Fibroblast of gingiva (primary cell): ENCODE measurements at regions not wholly inside any gene's neighbourhood (a gene's known extent, or its start where the extent isn't known, plus 50 kb on each side); places are given as distances from the start of the nearest gene placed in this dataset.

Experiments
- DNase-seq: peaks from one replicate; pipeline ENCODE4 v3.0.0-alpha.2; 2011; ENCODE audit warnings: low read depth

DNA sequence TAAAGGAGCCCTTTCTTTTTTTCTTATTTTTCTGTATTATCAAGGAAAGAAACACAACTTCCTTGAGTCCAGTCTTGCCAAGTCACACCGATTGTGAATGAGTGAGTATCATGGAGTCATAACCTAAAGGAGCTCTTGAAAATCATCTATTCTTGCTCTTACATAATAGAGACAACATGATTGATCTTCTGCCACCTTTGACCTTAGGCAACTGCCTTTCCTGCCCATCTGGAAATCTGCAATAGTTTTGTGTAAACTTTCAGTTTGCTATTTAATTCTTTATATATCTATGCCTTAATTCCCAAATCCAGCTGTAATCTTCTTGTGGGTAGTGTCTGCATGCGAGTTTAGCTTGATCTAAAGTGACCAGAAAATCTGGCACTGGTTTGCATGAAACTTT lies 149.9 kb upstream of the FST start:
- no peak for DNase-seq

DNA sequence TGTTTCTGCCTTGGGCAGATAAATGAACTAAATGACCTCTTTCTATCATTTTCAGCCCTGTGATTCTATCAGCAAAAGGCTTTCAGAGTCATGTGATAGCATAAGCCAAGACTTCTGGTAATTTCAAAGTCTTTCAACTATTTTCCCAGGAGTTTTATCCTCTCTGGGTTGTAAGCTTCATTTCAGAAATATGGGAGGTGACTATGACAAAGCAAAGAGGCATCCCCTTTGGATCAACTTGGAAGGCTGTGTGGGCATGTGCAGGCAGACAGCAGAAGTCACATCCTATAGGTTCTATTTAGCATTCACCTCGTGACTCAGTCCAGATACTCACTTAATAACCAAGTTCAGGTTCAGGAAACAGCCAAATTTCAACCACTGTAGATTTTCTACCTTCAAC lies 149.0 kb upstream of the FST start:
- no peak for DNase-seq

DNA sequence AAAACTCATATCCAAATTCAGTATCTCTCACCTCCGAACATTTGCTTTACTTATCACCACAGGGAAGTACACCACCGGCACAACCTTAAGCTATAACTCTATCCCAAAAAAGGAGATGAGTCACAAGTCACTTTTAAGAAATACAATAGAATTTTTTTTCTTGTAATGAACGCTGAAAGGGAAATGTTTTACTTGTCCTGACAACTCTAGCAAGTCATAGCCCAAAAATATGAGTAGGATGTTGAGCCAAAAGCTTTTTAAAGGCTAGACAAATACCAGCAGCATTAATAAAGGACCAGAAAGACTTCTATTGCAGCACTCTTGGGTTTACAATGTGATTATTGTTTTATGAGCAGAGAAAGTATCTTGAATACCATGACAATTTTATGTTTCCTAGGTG lies 147.3 kb upstream of the FST start:
- DNase-seq: peak; percentile 66

DNA sequence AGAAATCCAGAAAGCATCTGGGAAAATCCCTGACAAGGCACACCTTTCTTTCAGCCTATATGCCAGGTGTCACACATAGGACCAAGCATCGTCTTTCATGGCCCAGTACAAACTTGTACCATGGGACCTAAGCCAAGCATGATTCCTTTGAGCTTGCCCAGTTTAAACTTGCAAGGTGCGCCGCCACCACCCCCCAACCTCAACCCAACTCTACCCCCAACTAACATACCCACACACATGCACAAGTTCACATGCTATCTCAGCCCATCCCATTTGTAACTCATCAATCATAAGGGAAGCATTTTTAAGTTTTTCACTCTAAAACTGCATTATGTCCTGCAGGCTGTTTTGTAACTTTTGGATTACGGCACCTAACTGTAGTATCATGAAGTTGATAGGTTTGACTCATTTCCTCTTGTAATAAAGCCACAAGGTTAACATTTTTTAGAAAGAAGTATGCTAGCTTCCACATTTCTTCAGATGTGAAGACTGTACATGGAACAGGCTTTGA lies 145.9 kb upstream of the FST start:
- DNase-seq: peak; percentile 57

DNA sequence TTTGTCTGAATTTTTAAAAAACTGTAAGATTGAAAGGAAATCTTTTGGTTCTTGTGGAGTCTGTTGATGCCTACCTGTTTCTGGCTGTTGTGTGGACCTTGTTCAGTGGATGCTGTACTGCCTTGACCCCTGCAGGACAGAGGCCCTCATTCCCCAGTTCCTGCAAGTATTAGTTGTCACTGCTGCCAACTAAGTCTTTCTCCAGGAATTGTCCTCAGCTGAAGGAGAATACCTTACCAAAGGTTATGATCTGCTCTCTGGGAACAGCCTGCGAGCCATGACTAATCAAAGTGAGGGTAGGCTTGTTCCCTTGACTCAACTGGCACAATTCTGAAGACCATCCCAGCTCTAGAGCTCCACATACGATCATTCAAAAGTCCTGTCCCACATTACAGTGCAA lies 145.3 kb upstream of the FST start:
- no peak for DNase-seq

DNA sequence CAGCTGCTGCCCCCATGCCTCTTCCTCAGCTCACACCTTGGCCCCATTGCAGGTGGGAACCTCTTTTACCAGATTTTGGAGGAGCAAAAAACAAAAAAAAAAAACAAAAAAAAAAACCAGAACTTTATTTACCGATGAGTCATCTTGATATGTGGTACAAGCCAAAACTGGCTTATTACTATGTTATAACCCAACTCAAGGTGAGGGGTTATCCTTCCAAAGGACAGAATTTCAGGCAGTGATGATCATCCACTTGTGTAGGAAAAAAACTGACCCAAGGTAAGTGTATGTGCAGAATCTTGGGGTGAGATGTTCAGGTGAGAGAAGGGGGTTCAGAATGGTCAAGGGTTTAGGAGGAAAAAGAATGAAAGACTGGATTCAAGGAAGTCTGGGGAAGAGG lies 142.6 kb upstream of the FST start:
- DNase-seq: no peak

DNA sequence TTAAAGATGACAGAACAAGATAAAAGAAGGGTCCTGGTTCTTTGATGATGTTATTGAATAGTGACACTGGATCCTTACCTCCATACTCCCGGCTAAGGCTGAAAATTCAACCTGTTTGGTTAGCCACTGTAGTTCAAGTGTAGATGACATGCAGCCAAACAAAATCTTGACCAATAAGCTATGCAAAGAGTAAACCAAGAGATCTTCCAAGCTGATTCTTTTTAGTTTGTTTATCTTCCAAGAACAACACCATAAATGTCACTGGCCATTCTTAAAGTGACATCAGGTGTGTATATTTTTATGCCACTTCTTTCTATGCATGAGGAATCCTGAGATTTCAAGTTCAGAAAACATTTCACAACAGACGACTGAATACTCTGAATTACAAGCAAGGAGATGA lies 141.5 kb upstream of the FST start:
- DNase-seq: no peak

DNA sequence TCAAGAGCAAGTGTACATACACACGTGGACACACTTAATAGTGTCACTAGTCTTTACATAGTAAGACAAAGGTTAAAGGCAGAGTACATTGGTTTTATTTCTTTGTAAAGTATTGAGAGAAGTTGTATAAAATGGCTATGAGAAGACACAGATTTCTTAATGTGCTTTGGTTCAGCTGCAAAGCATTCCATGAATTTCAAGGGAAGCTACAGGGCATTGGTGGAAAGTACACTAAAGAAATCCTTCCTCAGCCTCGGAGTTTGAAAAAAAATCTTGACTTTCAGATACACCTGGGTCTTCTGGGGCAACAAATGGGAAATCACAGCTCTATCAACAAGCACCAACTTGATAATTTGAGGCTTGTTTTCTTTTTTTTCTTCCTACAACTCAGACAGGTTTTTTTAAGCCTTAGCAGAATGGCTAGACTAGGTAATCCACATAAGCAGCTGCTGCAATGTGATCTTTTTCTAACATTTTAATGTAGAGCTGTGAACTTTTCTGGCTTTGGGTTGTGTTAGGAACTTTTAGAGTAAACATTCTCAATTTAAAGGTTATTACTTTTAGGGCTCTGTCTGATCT lies 140.4 kb upstream of the FST start:
- DNase-seq: no peak

DNA sequence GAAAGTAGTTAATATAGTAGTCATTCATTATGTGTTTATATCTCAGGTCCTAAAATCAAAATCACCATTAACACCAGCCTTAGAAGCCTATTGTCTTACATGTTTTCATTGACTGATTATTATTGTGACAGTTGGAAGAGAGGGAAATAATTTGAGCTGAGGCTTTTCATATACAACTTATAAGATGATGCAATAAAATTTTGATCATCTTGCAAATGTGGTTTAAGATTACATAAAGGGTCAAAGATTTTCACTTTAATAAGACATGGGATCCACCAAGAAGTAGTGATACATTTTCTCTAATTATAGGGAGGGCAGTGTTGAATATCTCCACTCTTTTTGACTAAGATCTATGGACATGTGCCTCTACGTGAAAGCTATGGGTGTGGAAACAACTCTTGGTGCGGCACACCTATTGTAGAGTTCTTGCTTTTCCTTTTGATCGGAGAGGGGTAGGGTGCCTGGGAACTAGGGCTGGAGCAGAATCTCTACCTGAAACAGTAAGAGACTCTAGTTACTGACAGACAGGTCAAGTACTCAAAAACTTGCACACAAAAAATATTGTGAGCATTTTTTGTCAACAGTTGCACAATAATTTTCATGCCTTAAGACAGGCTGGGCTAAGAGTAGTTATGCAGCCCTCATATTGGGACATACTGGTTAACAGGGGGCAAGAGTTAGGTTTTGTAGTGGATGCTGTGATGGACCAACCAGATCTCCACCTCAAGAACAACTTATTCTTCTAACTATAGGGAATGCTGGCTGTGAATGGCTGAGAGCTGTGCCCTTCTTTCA lies 139.3 kb upstream of the FST start:
- DNase-seq: no peak

DNA sequence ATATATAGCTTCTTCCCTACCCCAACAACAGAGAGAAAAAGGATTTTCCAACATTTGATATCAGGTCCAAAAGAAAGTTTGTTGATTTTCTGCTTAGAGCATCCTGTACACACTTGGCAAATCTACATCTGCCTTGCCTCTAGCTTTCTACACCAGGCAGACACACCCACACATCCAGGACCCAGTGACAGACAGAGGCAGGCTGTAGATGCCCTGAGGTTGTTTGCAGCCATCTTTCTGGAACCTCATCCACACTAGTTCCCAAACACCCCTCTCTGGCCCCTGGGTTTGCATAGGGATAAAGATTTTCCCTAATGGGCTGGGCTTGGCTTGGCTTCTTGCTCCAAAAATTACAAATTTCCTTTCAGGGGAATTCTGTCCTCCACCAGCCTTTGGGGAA lies 138.2 kb upstream of the FST start:
- no peak for DNase-seq

DNA sequence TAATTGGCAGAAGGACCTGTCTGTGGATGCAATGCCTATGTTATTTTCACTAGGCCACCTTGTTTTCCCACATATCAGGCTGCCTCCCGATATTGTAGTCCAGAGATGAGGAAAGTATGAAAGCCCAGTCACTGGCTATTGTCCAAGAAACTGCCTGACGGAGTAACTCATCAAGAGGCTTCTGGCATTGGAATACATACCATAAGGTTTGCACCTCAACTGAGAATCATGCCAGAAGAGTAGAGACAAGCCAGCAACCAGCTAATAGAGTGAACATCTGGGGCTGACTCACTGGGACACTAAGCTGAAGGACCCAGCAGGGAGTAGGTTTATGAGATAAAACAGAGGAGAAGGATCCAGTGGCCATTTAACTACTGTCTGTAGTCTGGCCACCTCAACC lies 137.2 kb upstream of the FST start:
- DNase-seq: peak; percentile 80

DNA sequence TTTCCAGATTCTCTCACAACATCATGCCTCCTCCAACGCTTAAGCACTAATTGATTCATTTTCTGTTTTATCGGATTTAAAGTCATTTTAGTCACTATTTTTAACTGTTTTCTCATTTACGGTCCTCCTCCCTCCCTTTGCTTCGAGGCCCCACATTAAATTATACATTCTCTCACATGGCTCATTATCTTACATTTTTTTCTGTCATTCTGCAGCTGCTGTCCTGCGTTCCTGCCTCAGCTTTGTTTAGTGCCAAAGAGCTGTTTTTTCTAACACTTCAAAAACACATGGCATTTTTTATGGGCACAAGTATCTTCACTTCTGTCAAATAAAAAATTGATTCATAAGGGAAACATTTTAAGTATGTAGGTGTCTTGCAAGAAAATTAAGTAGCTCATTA lies 130.1 kb upstream of the FST start:
- no peak for DNase-seq

DNA sequence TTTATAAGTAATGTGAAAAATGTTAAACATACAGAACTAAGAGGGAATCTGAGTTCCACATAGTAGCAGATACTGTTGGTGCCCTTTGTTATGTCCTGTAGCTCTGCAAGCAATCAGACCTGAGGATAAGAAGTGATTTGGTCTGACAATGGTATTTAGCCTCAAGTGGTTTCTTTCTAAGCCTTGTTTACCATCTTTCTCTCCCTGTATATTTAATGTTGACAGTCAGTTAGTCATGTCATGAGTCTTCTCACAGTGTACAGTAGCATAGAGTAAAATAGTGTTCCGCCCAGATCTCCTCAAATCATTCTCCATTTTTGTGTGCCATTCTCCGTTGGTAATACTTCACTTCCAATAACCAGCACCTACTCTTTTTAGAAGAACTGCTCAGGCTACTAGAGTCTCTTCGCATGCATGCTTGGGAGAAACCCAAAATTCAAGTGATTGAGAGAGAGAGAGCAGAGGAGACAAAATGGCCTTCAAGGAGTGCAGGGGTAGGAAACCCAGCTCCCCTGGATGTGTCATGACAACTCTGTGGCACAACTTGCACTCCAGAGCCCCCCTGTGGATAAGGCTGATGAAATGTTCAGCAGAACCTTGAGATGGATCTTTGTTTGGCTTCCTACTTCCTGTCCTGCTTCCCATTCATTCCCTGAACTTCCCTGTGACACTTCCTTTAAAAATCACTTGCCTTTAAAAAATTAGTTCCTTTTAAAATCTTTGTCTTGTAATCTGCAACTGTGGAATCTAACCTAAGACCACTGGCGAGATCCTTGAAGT lies 129.2 kb upstream of the FST start:
- DNase-seq: no peak

DNA sequence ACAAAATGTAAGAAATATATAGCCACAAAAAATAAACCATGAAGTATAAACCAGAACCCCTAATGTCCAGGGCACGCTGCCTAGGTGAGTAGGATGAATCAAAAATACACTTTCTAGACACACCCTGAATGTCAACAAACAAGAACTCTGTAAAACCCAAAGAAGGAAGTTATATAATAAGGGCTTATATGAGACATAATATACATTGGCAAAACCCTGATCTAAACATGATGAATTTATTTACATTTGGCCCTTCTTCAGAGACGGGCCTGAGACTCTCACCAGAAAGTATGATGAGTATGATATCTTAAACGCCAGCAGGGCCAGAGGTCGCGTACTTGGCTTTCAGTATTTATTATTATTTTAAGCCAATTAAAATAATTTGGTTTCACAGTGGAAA lies 125.1 kb upstream of the FST start:
- peak; percentile 69 for DNase-seq

DNA sequence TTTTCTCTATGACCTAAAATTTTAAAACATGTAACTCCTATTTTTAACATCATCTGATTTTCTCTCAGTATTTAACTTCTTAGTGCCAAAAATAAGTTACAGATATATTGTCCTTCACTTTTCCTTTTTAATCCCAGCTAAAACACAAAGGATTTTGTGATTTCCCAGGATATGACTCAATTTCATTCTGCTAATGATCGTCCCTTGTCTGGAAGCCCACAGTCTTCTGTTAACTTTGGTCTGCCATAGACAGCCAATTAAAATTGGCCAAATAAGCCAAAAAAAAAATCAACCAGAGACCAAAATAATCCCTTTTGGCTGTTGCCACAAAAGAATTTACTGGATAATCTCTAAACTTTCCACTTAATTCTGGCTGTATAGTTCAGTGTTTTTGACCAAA lies 124.5 kb upstream of the FST start:
- DNase-seq: no peak

DNA sequence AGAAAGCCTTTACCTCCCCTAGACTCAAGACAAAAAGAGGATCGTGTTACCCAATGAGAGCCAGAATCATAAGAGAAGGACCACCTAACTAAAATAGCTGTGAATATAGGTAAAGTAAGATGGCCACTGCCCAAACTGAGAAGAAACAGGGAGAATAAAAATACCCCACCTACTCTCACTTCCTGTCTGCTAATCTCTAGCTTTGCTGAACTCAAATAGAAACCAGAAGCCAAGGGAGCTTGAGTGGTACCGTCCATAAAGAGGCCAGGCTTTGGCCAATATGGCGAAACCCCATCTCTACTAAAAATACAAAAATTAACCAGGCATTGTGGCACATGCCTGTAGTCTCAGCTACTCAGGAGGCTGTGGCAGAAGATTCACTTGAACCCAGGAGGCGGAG lies 123.0 kb upstream of the FST start:
- no peak for DNase-seq

DNA sequence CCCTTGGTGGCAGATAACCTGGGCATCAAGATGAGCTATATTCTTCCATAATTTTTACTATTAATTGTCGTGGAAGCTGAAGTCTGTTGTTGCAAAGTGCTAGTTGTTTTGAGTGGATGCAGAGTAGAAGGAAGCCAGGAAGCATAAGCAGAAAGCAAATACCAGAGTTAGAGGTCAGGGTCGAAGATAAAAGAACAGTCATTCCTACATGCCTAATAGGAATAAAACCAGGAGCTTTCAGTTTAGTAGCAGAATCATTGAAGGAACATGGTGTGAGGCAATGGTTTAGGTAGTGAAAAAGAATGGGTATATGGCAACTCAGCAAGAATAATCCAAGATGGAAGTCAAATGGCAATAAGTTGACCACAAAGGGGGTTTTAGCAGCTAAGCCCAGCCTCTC lies 121.6 kb upstream of the FST start:
- DNase-seq: no peak

DNA sequence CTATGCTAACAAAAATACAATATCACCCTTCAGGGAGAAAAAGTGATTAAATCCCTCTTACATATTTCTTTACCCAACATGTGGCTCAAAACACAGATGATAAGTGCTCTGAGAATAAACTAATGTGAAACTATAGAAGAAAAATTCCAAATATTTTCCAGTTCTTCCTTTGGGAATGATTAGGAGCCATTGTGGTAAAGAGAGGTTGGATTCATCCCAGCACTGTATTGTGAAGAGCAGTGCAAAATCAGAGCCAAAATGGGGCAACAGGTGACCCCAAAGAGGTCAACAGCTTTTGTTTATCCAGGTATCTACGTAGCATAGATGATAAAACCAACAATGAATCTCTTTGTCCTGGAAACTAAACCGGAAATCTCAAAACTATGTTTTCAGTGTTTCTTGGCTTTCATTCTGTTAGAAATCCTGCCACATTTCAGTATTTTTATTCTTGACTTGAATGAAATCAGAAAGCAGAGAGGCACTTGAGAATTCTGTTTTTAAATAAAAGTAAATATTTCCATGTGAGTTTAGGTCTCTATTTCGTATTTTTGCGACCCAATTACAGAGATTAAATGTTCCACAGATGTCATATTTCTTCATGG lies 120.4 kb upstream of the FST start:
- DNase-seq: no peak

DNA sequence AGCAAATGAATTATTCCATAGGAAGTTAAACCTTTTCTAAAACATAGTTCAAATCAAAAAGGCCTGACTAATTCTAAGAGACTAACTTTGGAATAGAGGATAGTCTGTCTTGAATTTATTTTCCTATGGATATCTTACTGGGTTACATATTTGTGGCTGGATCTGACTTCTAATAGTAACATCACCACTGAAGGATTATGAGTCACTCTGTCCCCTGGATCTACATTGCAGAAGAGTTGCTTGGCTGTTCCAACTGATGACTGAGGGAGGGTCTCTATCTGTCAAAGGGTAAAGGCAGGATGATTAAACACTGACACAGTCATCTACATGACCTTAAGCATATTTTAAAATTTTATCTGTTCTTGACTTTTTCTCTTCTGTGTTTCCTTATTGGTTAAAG lies 119.6 kb upstream of the FST start:
- peak; percentile 74 for DNase-seq

DNA sequence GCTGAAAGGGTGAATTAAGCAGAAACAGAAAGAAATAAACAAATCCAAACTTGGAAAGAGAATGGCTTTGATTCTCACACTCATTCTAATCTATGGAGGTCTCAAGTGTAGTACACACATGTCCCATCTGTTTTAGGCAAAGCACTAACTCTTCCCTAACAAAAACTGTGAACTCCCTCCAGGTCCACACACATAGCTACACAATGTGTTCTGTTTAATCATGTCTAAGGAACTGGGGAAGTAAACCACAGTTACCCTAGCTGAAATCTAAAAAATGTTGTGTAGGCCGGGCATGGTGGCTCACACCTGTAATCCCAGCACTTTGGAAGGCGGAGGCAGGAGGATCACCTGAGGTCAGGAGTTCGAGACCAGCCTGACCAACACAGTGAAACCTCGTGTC lies 118.7 kb upstream of the FST start:
- no peak for DNase-seq

DNA sequence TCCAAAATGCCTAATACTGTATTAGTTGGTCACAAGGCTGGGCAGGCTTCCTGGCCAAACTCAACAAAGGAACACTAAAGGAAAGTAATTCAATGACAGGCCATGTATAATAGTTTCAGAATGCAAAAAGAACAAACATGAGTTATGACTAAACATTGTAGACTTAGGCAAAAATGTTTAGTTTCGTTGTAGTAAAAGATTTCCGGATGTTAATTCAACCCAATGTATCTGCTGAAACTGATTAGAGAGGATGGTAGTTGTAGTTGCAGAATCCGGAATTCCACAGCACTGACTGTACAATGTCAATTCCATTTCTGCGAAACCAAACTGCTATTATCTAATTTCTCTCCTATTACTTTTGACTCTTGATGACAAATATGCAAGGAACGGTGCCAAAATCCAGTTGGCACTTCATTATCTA lies 117.9 kb upstream of the FST start:
- peak; percentile 94 for DNase-seq

DNA sequence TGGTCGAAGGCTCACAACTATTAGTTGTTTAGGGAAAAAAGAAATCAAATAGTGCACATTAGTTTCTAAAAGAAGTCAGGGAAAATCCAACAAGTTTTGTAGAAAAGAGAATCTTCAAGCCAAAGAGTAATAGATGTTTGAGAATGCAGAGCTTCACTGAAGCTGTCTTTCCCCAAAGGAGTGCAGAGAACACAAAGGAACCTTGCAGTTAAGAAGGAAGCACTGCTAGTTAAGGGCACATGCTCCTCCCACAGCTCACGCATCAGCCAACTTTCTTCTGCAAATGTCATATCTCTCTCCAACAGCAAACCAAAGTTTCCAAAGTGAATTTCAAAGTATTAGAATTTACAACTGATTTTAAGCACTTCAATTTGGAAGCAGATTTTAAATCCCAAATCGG lies 116.4 kb upstream of the FST start:
- DNase-seq: no peak

DNA sequence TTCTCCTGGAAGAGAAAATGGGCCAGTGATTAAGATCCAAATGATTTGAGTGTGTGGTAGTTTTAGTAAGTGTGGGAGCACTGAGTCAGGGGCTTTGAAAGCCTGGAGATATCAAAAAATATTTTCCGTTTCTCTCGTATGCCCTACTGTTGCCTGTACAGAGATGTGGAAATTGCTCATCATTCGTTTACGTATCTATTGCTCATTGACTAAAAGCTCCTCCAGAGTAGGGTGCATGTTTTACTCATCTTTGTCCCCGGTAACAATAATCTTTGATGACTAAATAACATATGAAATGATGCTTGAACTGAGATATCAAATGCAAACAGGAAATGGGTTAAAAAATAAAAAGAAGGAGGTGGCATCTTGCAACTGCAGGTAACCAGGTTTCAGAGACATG lies 114.2 kb upstream of the FST start:
- no peak for DNase-seq
